T-helper 2 cell (primary cell): ENCODE measurements at regions not wholly inside any gene's neighbourhood (a gene's known extent, or its start where the extent isn't known, plus 50 kb on each side); places are given as distances from the start of the nearest gene placed in this dataset.

Experiments used
- DNase-seq, 5 experiments: peaks; one replicate each; pipeline versions ENCODE4 v3.0.0 to v3.0.0-alpha.2; 2012 to 2022

DNA sequence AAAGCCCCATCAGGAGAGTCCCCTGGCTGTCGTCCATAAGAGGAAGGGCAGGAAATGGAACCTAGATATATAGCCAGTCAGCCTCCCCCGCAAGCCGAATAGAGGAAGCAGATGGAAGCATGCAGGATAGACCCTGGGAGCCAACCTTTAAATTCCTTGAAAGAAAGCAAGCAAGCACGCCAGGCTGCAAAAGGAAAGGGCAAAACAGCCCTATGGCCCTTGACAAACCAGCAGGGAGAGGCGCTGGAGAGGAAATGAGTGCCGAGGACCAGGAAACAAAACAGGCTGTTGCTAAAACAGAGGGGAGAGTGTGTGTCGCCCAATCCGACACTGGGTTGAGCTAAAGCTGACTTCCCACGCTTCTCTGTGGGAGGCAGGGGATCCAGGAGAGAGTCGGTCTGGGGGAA lies 203.5 kb upstream of the MTNR1B start:
- no peak for DNase-seq

DNA sequence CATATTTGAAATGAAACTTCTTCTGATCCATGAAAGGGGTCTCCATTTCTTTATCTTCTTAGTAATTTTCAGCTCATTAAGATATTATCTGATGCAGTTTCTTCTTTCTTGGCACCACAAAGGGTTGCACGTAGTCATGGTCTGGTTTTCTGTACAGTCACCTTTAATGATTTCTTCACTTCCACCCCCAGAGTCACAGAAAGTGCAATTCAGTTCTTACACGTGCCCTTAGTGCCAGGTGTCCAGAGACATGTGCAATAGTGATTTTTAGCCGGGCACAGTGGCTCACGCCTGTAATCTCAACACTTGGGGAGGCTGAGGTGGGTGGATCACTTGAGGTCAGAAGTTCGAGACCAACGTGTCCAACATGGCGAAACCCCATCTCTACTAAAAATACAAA lies 202.8 kb upstream of the MTNR1B start:
- DNase-seq: no peak

- no peak for DNase-seq
Observed at GRCh38 chr11:92767416-92767815, 202.0 kb upstream of the MTNR1B start.

GRCh38 chr11:92768121-92768840 lies 201.2 kb upstream of the MTNR1B start:
- no peak for DNase-seq

DNA sequence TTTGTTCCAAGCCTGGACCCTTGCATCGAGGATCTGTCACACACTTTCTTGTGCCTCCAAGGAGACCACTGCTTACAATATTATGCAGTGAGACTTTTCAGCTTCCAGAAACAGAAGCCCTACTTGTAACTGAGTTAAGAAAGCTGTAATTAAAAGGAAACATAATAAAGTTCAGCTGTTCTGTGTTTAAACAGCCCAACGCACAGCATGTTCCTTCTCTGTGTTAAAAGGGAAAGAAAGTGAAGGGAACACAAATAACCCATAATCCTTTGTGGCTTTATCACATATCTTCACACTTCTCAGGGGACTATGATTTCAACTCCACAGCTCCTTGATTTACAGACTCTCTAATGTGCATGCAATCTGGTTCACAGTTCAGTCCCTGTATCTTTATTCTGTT lies 200.3 kb upstream of the MTNR1B start:
- no peak for DNase-seq

DNA sequence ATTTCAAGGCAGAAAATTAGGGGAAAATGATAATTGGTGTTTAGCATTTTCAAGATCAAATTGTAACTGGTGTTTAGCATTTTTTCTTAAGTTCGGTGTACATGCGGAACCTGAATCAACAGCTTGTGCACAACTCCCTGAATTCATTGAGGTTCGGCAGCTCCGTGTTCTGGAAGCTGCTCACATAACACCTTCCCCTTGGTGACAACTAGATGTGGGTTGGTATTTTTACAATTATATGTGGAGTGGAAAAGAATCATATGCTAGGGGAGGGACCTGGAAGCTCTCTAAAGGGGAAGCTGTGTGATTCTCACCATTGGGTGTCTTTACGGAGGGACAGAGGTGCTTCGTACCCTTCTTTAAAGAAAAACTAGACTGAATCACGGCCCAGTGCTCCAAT lies 199.0 kb upstream of the MTNR1B start:
- DNase-seq: no peak

GRCh38 chr11:92770981-92771380 lies 198.5 kb upstream of the MTNR1B start:
- no peak for DNase-seq

DNA sequence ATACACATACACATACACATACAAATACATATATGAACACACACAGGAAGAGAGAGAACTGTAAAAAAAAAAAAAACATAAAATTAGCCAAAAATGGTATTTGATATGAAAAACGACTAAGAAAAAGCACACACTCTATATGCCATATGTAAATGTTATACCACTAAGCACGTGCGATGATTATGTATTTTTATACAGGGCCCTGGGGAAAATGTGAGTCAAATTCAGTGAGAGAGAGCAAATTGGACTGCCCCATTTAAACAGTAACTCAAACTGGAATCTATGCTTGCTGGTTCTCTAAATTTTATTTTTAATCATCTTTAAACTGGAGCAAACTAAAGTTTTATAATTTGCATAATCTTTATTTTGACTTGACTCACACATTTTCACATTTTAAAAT lies 197.8 kb upstream of the MTNR1B start:
- no peak for DNase-seq

GRCh38 chr11:92775003-92775676 lies 194.3 kb upstream of the MTNR1B start:
- no peak for DNase-seq

- DNase-seq: no peak
Observed at GRCh38 chr11:92776676-92777075, 192.8 kb upstream of the MTNR1B start.

DNA sequence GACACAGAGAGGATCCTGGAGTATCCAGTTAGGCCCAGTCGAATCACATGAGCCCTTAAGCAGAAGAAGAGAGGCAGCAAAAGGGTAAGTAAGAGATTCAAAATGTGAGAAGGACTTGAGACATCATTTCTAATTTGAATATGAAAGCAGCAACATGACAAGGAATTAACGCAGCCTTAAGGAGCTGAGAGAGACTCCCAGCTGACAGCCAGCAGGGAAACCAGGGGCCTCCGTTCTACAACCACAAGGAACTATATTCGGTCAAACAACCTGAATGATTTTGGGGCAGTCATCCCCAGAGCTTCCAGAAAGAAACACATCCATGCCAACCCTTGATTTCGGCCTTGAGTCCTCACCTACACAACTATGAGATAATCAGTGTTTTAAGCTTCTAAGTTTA lies 189.7 kb upstream of the MTNR1B start:
- DNase-seq: no peak

GRCh38 chr11:92781151-92781550 lies 188.3 kb upstream of the MTNR1B start:
- DNase-seq: no peak

DNA sequence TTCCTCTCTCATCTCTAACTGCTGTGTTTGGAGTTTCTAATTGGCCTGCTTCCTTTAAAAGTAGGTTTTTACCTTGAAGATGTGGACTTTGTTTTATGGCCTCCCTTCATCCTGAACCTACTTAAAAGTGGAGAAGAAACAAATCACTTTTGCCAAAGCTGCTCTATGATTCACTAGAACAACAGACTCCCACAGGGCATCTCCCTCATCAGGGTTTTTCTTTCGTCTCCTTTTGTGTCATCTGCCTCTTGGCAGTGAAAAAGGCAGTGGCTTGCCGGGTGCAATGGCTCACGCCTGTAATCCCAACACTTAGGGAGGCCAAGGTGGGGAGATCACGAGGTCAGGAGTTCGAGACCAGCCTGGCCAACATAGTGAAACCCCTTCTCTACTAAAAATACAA lies 186.6 kb upstream of the MTNR1B start:
- no peak for DNase-seq

DNA sequence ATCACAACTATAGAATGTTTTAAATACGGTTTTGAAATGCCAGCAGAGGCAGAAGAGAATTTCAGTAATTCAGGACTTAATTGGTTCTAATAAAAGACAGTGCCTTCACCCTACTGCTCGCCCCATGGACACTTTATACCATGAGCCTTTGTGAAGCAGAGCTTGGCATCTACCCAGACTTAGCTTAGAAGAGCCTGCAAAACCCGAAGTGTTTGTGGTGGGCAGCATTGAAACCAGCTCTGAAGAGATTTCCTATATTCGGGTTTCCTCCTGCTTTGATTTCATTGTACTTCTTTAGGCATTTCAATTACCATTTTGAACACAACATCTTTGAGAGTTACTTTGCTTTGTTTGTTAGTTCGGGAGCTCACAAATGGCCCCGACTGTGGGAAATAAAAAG lies 185.1 kb upstream of the MTNR1B start:
- DNase-seq: no peak

- DNase-seq: no peak
Observed at GRCh38 chr11:92787638-92788037, 181.8 kb upstream of the MTNR1B start.

- DNase-seq: no peak
Observed at GRCh38 chr11:92789761-92790160, 179.7 kb upstream of the MTNR1B start.

GRCh38 chr11:92790366-92790765 lies 179.1 kb upstream of the MTNR1B start:
- DNase-seq: no peak

DNA sequence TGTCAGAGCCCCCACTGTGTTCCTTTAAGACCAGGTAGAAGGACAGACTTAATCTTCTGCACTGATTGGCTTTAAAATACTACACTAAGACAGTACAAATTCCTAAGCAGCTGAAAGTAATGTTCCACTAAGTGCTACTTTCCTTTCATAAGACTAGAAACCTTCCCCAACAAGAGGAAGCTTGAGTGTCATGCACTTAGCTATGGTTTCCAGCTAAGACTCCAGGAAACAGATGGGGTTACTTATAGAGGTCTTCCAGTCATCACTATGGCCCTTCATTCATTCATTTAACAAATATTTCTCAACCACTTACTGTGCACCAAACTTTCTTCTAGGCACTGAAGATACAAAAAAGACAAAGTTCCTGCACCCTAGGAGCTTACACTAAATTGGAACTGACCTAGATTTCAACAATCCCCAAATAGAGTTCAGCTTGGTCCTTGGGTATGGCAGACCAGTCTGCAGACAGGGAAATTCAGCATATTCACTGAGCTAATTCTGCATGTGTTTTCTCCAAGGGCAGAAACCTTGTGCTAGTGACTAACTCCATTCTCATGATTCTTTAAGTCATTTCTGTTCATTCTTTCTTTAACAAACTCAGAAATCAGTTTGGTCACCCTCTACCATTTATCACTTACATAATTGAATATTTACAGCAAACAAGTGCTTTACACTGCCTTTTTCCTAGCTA lies 178.4 kb upstream of the MTNR1B start:
- no peak for DNase-seq

DNA sequence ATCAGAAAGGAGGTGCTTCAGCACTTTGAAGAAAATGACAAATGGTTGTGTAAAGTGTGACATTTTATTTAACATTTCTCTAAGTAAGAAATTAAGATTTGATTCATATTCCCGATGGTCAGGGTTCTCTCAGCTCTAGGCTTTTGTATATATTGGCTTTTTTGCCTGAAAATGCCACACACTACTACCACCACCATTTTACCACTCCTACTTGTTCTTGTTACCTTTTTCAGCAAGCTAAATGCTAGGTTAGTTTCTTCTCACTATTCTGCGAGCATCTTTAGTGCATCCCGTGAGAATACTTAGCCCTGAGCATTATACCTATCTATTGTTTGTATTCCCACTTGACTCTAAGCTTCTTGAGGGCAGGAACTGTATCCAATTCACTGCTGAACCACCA lies 177.6 kb upstream of the MTNR1B start:
- no peak for DNase-seq

DNA sequence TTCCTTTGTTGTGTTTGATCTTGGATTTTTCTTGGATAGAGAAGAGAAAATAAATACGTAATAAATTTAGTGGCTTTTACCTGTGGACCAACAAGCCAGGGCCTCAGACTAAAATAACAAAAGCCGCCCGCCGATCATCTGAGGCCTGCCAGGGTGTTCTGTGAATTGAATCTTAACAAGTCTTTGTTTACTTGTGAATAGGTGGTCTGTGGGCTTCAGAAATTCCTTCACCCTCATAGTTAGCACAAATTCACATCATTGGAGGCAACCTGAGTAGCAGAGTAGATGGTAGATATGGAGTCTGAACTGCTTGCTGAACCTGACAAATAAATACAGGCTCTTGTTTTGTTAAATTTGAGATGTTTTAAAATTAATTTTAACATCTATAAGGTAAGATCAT lies 176.3 kb upstream of the MTNR1B start:
- no peak for DNase-seq

- DNase-seq: no peak
Observed at GRCh38 chr11:92794783-92795182, 174.7 kb upstream of the MTNR1B start.

GRCh38 chr11:92796744-92797143 lies 172.7 kb upstream of the MTNR1B start:
- DNase-seq: no peak

DNA sequence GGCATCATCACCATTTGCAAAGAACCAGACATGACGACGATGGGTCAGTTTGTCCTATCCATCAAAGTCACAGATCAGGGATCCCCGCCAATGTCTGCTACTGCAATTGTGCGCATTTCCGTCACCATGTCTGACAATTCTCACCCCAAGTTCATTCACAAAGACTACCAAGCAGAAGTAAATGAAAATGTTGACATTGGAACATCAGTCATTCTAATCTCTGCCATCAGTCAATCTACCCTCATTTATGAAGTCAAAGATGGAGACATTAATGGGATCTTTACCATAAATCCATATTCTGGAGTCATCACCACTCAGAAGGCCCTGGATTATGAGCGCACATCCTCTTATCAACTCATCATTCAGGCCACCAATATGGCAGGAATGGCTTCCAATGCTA lies 171.6 kb upstream of the MTNR1B start:
- DNase-seq: no peak

DNA sequence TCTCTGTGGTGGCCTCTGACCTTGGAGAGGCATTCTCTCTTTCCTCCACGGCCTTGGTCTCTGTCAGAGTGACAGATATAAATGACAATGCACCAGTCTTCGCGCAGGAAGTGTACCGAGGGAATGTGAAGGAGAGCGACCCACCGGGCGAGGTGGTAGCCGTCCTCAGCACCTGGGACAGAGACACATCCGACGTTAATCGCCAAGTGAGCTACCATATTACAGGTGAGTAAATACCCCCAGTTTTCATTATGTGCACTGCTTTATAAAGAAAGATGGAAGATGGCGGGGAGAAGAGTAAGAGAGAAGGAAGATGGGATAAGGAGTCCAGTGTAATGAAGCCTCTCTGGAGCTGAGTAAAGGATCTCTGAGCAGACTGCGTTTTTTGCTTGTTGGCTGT lies 167.8 kb upstream of the MTNR1B start:
- no peak for DNase-seq
